ENCODE measurements at regions not wholly inside any gene's neighbourhood (a gene's known extent, or its start where the extent isn't known, plus 50 kb on each side); places are given as distances from the start of the nearest gene placed in this dataset.

GRCh38 chr10:23897861-23898260 lies 311.1 kb upstream of the KIAA1217 start:
- H3K9me3 ChIP-seq (ENCODE audit: insufficient read depth, low read depth, low read length) = no peaks in the 10 kb centered on the region
- no peaks in the 10 kb centered on the region for H3K36me3 ChIP-seq (ENCODE audit: insufficient read depth, low read length)
- Mint-ChIP-seq H3K9me3 (ENCODE audit: unreplicated experiment) (peaks cover 2% of the 10 kb centered on the region), H3K4me1 (ENCODE audit: low read depth, unreplicated experiment) (peaks cover under 1% of the 10 kb centered on the region), H3K4me3 (ENCODE audit: unreplicated experiment) (no peak overlapping the region), H3K27me3 (ENCODE audit: low read depth, unreplicated experiment) (peaks cover 4% of the 10 kb centered on the region), H3K27ac (ENCODE audit: unreplicated experiment) (no peak overlapping the region), H3K36me3 (ENCODE audit: low read depth, unreplicated experiment) (no peaks in the 10 kb centered on the region)
- no peak overlapping the region for H3K27ac ChIP-seq (ENCODE audit: low read depth, low read length)
- no peak overlapping the region for H2AFZ ChIP-seq (ENCODE audit: low read depth, low read length)
- DNase-seq (ENCODE audit: low read depth) = no peak
- H3K4me3 ChIP-seq (ENCODE audit: insufficient read depth, low read depth, low read length) = no peak overlapping the region
- TF ChIP-seq EZH2 (IDR thresholded peaks at IDR 0.05; ENCODE audit: insufficient read depth, low read length) = no peak
- no peak for TF ChIP-seq CTCF (IDR thresholded peaks at IDR 0.05; ENCODE audit: insufficient read depth, low read depth, low read length)
- no peaks in the 10 kb centered on the region for H3K79me2 ChIP-seq (ENCODE audit: insufficient read depth, low read length)
- H3K9ac ChIP-seq (ENCODE audit: low read length) = no peak overlapping the region
- H3K4me1 ChIP-seq (ENCODE audit: insufficient read depth, low read length) = no peaks in the 10 kb centered on the region
- no peak overlapping the region for H3K4me2 ChIP-seq (ENCODE audit: low read length)
- FAIRE-seq = no peak
- H3K27me3 ChIP-seq (ENCODE audit: insufficient read depth, low read length) = no peaks in the 10 kb centered on the region
- H4K20me1 ChIP-seq (ENCODE audit: insufficient read depth, low read length) = no peaks in the 10 kb centered on the region

GRCh38 chr10:23899166-23899565 lies 309.8 kb upstream of the KIAA1217 start:
- peaks cover 2% of the 10 kb centered on the region for H3K9me3 Mint-ChIP-seq (ENCODE audit: unreplicated experiment)
- H3K4me1 Mint-ChIP-seq (ENCODE audit: low read depth, unreplicated experiment) = no peaks in the 10 kb centered on the region
- H3K36me3 ChIP-seq (ENCODE audit: insufficient read depth, low read length) = no peaks in the 10 kb centered on the region

More at GRCh38 chr10:23899166-23899565, 309.8 kb upstream of the KIAA1217 start:
- Histone ChIP-seq H3K9me3 (ENCODE audit: insufficient read depth, low read depth, low read length) (no peaks in the 10 kb centered on the region), H3K9ac (ENCODE audit: low read length) (no peak overlapping the region), H3K4me3 (ENCODE audit: insufficient read depth, low read depth, low read length) (no peak overlapping the region), H3K27me3 (ENCODE audit: insufficient read depth, low read length) (no peaks in the 10 kb centered on the region), H3K4me2 (ENCODE audit: low read length) (no peak overlapping the region), H3K4me1 (ENCODE audit: insufficient read depth, low read length) (no peaks in the 10 kb centered on the region), H3K79me2 (ENCODE audit: insufficient read depth, low read length) (no peaks in the 10 kb centered on the region), H3K27ac (ENCODE audit: low read depth, low read length) (no peak overlapping the region), H4K20me1 (ENCODE audit: insufficient read depth, low read length) (no peaks in the 10 kb centered on the region), H2AFZ (ENCODE audit: low read depth, low read length) (no peak overlapping the region)
- TF ChIP-seq EZH2 (IDR thresholded peaks at IDR 0.05; ENCODE audit: insufficient read depth, low read length) (no peak), CTCF (IDR thresholded peaks at IDR 0.05; ENCODE audit: insufficient read depth, low read depth, low read length) (no peak)
- FAIRE-seq (no peak), DNase-seq (ENCODE audit: low read depth) (no peak)
- peaks cover 4% of the 10 kb centered on the region for H3K27me3 Mint-ChIP-seq (ENCODE audit: low read depth, unreplicated experiment)
- H3K27ac Mint-ChIP-seq (ENCODE audit: unreplicated experiment) = no peak overlapping the region
- H3K36me3 Mint-ChIP-seq (ENCODE audit: low read depth, unreplicated experiment) = no peaks in the 10 kb centered on the region
- H3K4me3 Mint-ChIP-seq (ENCODE audit: unreplicated experiment) = no peak overlapping the region

Data from astrocyte (in vitro differentiated cells and primary cell).